HG03457 (cell line): ENCODE measurements at regions not wholly inside any gene's neighbourhood (a gene's known extent, or its start where the extent isn't known, plus 50 kb on each side); places are given as distances from the start of the nearest gene placed in this dataset.

Experiments used
- ATAC-seq: cut with Tn5 transposase; IDR thresholded peaks from one replicate; pipeline ENCODE4 v1.9.1; 2021; ENCODE audit warnings: moderate number of reproducible peaks; ENCODE audit not compliant: unreplicated experiment

DNA sequence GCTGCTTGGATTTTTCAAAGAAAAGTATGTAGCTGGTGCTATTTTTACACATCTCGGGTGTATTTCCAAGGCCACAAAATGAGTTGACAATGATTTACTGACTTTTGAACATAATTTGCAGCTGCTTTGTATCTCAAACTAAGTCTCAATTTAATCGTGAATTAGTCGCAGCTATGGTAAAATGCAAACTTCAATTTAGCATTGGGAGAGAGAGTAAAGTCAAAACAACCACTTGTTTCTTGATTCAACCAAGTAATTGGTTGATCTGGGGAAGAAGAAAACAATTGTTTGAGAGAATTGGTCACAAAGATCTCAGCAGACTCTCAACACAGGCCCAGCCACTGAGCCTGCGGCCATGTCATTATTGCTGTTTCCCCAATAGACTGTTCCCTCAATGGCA, 75.0 kb upstream of the DYRK2 start:
- no peak for ATAC-seq

- no peak for ATAC-seq
These were observed 69.4 kb upstream of the DYRK2 start for GRCh38 chr12:67578976-67579661.

DNA sequence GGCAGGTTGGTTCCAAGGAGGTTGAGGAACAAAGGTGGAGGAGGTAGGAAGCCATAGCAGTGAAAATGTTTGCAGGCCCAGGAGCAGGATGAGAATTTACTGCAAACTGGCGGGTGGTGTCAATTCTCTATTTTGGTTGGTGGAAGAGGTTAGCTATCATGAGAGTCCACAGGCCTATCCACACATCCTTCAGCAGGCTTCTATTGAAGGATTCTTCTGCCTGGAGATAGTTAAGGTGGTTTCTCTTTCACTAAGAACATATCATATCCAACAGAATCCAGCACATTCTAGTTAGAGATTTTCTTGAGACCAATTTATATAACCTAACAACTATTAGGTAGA, 68.9 kb upstream of the DYRK2 start:
- no peak for ATAC-seq

GRCh38 chr12:67582238-67582834, 66.2 kb upstream of the DYRK2 start:
- ATAC-seq = no peak

DNA sequence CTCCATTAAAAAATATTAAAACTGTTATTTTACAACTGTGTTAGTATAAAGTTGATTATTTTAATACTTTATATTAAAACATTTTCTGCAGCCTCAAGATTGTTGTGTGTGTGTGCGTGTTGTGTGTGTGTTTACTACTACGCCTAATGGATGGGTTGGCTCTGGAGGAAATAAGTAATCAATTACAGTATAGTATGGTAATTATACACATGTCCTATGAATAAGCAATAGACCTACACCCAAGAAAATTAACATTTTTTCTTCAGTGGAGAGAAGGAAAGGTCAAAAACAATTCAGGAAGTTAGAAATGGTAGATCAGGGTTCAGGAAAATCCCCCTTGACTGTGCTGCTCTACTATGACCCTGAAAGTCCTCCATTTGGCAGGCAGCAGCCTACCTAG, 65.7 kb upstream of the DYRK2 start:
- no peak for ATAC-seq

DNA sequence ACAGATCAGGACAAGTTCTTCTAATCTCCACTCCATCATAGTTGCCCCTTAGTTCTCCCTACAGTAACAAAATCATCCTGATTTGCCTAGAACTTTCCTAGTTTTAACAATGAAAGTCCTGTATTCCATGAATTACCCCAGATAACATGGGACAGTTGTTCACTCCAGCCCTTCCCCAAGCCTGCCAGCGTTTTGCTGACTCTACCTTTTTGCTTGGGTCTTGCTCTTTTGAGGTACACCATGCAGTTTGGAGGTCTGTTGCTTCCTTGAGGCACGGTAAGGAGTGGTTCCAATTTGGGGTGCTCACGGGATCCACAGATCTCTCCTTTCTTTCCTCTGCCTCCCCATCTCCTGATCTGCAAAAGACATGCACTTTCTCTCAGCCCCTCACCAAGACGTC, 61.6 kb upstream of the DYRK2 start:
- ATAC-seq = no peak

DNA sequence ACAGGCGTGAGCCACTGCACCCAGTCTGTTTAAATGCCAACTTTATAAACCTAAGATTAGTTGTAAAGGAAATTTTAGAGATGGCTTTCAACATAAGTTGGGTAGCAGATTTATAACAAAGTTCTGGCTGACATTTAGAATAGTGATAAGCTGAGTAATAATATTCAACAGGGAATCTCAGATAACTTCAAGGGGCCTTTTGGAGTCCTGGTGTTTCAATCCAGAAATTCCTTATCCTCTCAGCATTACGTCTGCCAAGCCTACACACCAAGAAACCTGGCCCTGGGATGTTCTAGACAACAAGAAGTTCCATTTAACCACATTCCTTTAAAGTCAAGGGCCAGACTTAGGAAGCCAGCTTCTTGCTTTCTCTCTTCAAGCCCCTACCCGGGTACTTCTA, 59.5 kb upstream of the DYRK2 start:
- ATAC-seq = no peak

- ATAC-seq = no peak
These were observed 58.3 kb upstream of the DYRK2 start for GRCh38 chr12:67590149-67590790.

- ATAC-seq = peak; percentile 93
These were observed 56.1 kb upstream of the DYRK2 start for GRCh38 chr12:67592228-67593011.

DNA sequence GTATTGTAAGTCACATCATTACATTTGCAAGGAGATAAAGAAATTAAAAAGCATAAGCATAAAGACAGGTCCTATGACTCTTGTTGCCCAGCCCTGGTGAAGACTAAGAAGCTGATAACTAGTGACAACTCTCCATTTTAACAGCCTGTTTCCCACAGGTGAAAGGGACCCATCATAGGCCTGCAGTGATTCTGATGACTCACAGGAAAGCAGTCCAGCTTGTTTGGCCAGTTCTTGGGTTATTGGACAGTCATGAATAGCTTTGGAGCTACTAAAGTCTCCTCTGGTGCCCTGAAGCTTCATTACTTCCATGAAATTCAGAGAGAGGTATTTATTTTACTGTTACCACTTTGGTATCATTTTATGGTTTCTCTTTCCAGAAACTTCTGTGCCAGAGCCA, 55.5 kb upstream of the DYRK2 start:
- ATAC-seq = no peak

DNA sequence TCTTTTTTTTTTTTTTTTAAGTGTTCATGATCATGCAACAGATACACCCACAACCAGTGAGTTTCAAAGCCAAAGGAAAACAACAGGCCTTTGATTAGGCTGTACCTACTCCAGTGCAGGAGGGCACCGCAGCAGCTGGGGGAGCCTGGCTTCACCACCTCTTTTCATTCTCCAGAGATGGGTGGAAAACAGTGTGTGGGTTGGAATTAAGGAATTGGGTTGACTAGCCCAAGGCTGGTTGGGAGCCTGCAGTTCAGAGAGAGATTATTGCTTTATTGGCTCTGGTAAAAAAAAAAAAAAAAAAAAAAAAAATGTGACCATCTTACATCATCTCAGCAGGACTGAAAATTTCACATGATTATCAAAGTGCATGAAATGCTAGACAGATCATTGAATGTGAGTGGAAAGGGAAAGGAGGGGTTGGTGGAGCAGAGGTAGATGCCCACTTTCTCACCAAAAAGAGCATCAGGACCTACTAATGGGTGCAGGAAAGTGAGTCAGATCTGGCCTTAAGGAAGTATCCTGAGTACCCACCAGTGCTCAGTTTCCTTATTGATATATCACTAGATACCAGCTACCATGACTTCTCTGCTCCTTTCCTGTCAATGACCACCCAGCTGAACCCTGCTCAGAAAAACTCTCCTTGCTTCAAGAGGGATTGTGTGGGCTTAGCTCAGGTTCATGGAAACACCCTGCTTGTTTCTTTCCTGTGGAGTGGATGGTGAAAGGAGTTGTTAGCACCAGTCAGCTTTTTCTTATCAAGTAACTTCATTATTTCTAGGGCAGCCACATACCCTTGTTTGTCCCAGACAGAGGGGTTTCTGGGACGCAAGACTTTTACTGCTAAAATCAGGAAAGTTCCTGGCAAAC, 54.8 kb upstream of the DYRK2 start:
- no peak for ATAC-seq

DNA sequence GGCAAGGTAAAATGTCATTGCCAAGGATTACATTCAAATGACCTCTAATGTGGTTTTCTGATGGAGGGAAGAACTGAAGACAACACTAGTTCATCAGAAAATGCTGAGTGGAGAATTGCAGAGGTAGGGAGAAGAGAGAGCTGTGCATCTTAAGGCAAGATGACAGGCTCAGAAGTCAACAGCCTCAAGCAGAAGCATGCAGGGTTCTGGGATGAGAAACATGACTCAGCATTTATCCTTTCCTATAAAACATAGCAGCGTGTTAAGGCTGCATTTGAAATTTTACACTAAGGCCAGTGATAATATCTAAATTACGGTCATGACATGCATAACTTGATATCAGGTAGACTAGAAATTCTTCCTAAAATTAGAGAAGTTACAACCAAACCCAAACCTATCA, 53.7 kb upstream of the DYRK2 start:
- no peak for ATAC-seq

- no peak for ATAC-seq
These were observed 53.2 kb upstream of the DYRK2 start for GRCh38 chr12:67595365-67595764.

GRCh38 chr12:67598598-67598997, 49.9 kb upstream of the DYRK2 start:
- ATAC-seq = no peak
